Liver (tissue), 7 donors: ENCODE measurements at regions not wholly inside any gene's neighbourhood (a gene's known extent, or its start where the extent isn't known, plus 50 kb on each side); places are given as distances from the start of the nearest gene placed in this dataset.

Source experiments
- DNase-seq: peaks from one replicate; pipeline ENCODE4 v3.0.0-alpha.2; 2017; ENCODE audit warnings: low spot score
- H3K27ac ChIP-seq, 2 donors: one replicate each; pipeline ENCODE4 v1.7.0; 2013; ENCODE audit warnings: inconsistent platforms in 2 of 2, low read length in 2 of 2, control low read depth in 1 of 2, low read depth in 1 of 2, mild to moderate bottlenecking in 1 of 2
- H3K27me3 ChIP-seq, 4 donors: one replicate each; pipeline versions ENCODE4 v1.6.1 to v1.7.0; 2013; ENCODE audit warnings: low read length in 3 of 4, inconsistent platforms in 1 of 4, mild to moderate bottlenecking in 1 of 4, moderate library complexity in 1 of 4; ENCODE audit not compliant: control insufficient read depth in 4 of 4, insufficient read depth in 4 of 4
- H3K36me3 ChIP-seq, 4 donors: one replicate each; pipeline versions ENCODE4 v1.6.1 to v1.7.0; 2013; ENCODE audit warnings: low read length in 3 of 4, mild to moderate bottlenecking in 3 of 4, low read depth in 1 of 4, moderate library complexity in 1 of 4; ENCODE audit not compliant: control insufficient read depth in 4 of 4, insufficient read depth in 3 of 4
- H3K4me1 ChIP-seq, 4 donors: one replicate each; pipeline versions ENCODE4 v1.6.1 to v1.7.0; 2013; ENCODE audit warnings: low read length in 3 of 4, mild to moderate bottlenecking in 3 of 4, moderate library complexity in 1 of 4; ENCODE audit not compliant: control insufficient read depth in 4 of 4, insufficient read depth in 4 of 4
- H3K4me3 ChIP-seq, 3 donors: one replicate each; pipeline versions ENCODE4 v1.6.1 to v1.7.0; 2013; ENCODE audit warnings: low read length in 3 of 3, control low read depth in 1 of 3, low read depth in 1 of 3, mild to moderate bottlenecking in 1 of 3
- H3K9ac ChIP-seq, 2 donors: one replicate each; pipeline ENCODE4 v1.7.0; 2013; ENCODE audit warnings: low read length in 2 of 2, mild to moderate bottlenecking in 2 of 2, moderate library complexity in 2 of 2, control low read depth in 1 of 2, low read depth in 1 of 2
- H3K9me3 ChIP-seq, 4 donors: one replicate each; pipeline versions ENCODE4 v1.6.1 to v1.7.0; 2013; ENCODE audit warnings: low read length in 3 of 4; ENCODE audit not compliant: control insufficient read depth in 4 of 4
- EGR1 ChIP-seq, 2 donors: IDR thresholded peaks; 2 replicates each; pipeline ENCODE4 v1.6.1; 2016 to 2018; ENCODE audit warnings: antibody characterized with exemption in 2 of 2, low read depth in 2 of 2
- FOXA1 ChIP-seq: IDR thresholded peaks from 2 replicates; pipeline ENCODE4 v1.6.1; 2016; ENCODE audit warnings: antibody characterized with exemption
- FOXA2 ChIP-seq: IDR thresholded peaks from 2 replicates; pipeline ENCODE4 v1.6.1; 2016; ENCODE audit warnings: antibody characterized with exemption
- GABPA ChIP-seq, 2 donors: IDR thresholded peaks in 1 of 2; conservative IDR thresholded peaks in 1 of 2; 2 replicates each; pipeline ENCODE4 v1.6.1; 2016; ENCODE audit warnings: antibody characterized with exemption in 2 of 2, mild to moderate bottlenecking in 1 of 2, moderate library complexity in 1 of 2
- HNF4G ChIP-seq: IDR thresholded peaks from 2 replicates; pipeline ENCODE4 v1.6.1; 2016; ENCODE audit warnings: antibody characterized with exemption
- JUND ChIP-seq, 2 donors: IDR thresholded peaks; 2 replicates each; pipeline ENCODE4 v1.6.1; 2016; ENCODE audit warnings: antibody characterized with exemption in 2 of 2
- NR2F2 ChIP-seq: IDR thresholded peaks from 2 replicates; pipeline ENCODE4 v1.6.1; 2016; ENCODE audit warnings: antibody characterized with exemption
- RAD21 ChIP-seq, 2 donors: IDR thresholded peaks; 2 replicates each; pipeline ENCODE4 v1.6.1; 2016; ENCODE audit warnings: antibody characterized with exemption in 2 of 2, mild to moderate bottlenecking in 2 of 2
- SP1 ChIP-seq: IDR thresholded peaks from 2 replicates; pipeline ENCODE4 v1.6.1; 2018; ENCODE audit warnings: antibody characterized with exemption, mild to moderate bottlenecking
- TAF1 ChIP-seq: conservative IDR thresholded peaks from 2 replicates; pipeline ENCODE4 v1.6.1; 2016; ENCODE audit warnings: antibody characterized with exemption, mild to moderate bottlenecking
- YY1 ChIP-seq: IDR thresholded peaks from 2 replicates; pipeline ENCODE4 v1.6.1; 2016; ENCODE audit warnings: antibody characterized with exemption, mild to moderate bottlenecking
- WGBS: extraction: QIAGEN DNeasy Blood & Tissue Kit; methylation state at CpG from one replicate; pipeline ENCODE4 v1.1.7; 2013; 5-methylcytosine and 5-hydroxymethylcytosine counted together
- TF ChIP-seq, protein P1 (sequence below): IDR thresholded peaks from 2 replicates; pipeline ENCODE4 v1.6.1; 2016; ENCODE audit warnings: antibody characterized with exemption
- TF ChIP-seq, protein P2 (sequence below): IDR thresholded peaks from 2 replicates; pipeline ENCODE4 v1.6.1; 2016; ENCODE audit warnings: antibody characterized with exemption
- TF ChIP-seq, protein P3 (sequence below): IDR thresholded peaks from 2 replicates; pipeline ENCODE4 v1.6.1; 2016; ENCODE audit warnings: antibody characterized with exemption
- donor health status: healthy.
- donor health status: healthy.
- donor health status: healthy.
- donor health status: healthy.

DNA sequence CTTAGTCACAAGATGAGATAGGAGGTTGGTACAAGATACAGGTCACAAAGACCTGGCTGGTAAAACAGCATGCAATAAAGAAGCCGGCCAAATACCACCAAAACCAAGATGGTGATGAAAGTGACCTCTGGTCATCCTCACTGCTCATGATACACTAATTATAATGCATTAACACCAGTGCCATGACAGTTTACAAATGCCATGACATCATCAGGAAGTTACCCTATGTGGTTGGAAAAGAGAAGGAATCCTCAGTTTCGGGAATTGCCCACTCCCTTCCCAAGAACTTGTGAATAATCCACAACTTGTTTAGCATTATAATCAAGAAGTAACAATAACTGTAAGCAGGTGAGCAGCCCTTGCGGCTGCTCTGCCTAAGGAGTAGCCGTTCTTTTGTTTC is 408.5 kb upstream of the RAG2 start:
- Histone ChIP-seq H3K9ac (no peak overlapping the region), H3K27me3 (no peaks in the 10 kb centered on the region), H3K9me3 (no peaks in the 10 kb centered on the region), H3K4me3 (no peak overlapping the region), H3K27ac (no peak overlapping the region), H3K4me1 (no peaks in the 10 kb centered on the region), H3K36me3 (no peaks in the 10 kb centered on the region)
- TF ChIP-seq, protein P1, sequence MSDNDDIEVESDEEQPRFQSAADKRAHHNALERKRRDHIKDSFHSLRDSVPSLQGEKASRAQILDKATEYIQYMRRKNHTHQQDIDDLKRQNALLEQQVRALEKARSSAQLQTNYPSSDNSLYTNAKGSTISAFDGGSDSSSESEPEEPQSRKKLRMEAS, result no peak
- TF ChIP-seq, protein P2, sequence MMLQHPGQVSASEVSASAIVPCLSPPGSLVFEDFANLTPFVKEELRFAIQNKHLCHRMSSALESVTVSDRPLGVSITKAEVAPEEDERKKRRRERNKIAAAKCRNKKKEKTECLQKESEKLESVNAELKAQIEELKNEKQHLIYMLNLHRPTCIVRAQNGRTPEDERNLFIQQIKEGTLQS, result no peak
- no peak for DNase-seq
- 74% methylated on average over 4 of the region's 4 CpGs for WGBS

DNA sequence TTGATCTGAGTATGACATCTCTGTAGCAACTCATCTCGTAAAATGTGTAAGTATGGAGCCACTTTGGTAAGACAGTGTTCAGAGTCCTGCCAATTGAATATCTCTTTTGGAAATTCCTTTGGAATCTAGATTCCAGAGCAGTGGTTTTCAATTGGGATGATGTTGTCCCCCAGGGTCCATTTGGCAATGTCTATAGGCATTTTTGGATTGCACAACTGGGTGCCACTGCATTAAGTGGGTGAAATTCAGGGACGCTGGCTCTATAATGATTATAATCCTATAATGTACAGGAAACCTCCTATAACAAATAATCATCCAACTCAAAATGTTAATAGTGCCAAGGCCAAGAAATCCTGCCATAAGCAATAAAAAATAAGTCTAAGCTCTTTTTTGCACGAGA is 404.8 kb upstream of the RAG2 start:
- no peaks in the 10 kb centered on the region for H3K36me3 ChIP-seq
- H3K9me3 ChIP-seq, result no peaks in the 10 kb centered on the region
- WGBS, result 50% methylated on average over 3 of the region's 3 CpGs

DNA sequence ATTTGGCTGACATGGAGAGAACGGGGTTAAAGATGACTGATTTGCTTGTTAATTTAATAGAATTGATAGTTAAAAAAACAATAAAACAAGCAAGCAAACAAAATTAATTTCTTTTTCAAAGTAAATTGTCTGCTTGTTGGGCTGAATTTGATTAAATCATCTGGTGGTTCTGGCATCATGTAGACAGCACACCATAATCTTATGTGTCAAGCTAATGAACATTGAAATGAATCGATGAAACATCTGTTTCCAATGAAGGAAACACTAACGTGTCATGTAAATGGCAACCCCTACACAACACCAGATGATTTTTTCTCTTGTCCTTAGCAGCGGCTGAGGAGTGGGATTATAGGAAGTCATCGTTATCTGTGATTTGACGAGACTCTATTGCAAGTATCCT is 399.6 kb upstream of the RAG2 start:
- H3K4me3 ChIP-seq, result no peak overlapping the region
- no peaks in the 10 kb centered on the region for H3K27me3 ChIP-seq
- no peak overlapping the region for H3K9ac ChIP-seq
- 73% methylated on average over 6 of the region's 6 CpGs for WGBS
- H3K36me3 ChIP-seq, result no peaks in the 10 kb centered on the region
- no peaks in the 10 kb centered on the region for H3K9me3 ChIP-seq
- no peaks in the 10 kb centered on the region for H3K4me1 ChIP-seq
- DNase-seq, result no peak
- TF ChIP-seq, protein P3, sequence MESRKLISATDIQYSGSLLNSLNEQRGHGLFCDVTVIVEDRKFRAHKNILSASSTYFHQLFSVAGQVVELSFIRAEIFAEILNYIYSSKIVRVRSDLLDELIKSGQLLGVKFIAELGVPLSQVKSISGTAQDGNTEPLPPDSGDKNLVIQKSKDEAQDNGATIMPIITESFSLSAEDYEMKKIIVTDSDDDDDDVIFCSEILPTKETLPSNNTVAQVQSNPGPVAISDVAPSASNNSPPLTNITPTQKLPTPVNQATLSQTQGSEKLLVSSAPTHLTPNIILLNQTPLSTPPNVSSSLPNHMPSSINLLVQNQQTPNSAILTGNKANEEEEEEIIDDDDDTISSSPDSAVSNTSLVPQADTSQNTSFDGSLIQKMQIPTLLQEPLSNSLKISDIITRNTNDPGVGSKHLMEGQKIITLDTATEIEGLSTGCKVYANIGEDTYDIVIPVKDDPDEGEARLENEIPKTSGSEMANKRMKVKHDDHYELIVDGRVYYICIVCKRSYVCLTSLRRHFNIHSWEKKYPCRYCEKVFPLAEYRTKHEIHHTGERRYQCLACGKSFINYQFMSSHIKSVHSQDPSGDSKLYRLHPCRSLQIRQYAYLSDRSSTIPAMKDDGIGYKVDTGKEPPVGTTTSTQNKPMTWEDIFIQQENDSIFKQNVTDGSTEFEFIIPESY, result no peak
- no peak for TF ChIP-seq HNF4G
- no peak for TF ChIP-seq SP1
- no peak for TF ChIP-seq GABPA (IDR thresholded peaks at IDR 0.05 in 1 of 2, conservative IDR thresholded peaks at IDR 0.05 in 1 of 2)
- no peak for TF ChIP-seq FOXA1
- TF ChIP-seq RAD21 (IDR thresholded peaks at IDR 0.05), result no peak
- TF ChIP-seq FOXA2, result no peak
- TF ChIP-seq, protein P1, result no peak
- no peak for TF ChIP-seq NR2F2
- TF ChIP-seq TAF1, result no peak
- H3K27ac ChIP-seq, result no peak overlapping the region

More for the DNA sequence above, 404.8 kb upstream of the RAG2 start:
- Histone ChIP-seq H3K9ac (no peak overlapping the region), H3K27ac (no peak overlapping the region), H3K27me3 (no peaks in the 10 kb centered on the region), H3K4me1 (no peaks in the 10 kb centered on the region), H3K4me3 (no peak overlapping the region)
- DNase-seq, result no peak
- TF ChIP-seq NR2F2, result no peak
- no peak for TF ChIP-seq YY1
- TF ChIP-seq SP1, result no peak
- TF ChIP-seq JUND (IDR thresholded peaks at IDR 0.05), result no peak
- TF ChIP-seq RAD21 (IDR thresholded peaks at IDR 0.05), result no peak
- TF ChIP-seq FOXA1, result no peak

DNA sequence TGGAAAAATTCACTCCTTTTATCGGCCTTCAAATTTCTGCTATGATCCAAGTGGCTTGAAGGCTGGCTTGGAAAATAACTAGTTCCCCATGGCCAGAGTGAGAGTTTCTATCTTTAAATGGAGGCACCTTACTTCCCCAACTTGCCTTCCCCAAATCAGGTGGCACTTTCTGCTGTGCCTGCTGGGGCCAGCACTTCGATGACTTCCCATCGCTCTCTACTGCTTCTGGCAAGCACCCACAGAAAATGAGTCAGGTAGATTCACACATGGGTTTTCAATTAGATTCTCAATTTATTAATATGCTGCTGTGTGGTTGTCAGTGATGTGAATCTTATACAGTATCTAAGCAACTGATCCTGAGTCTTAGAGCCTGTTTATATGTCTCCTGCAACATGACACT is 398.8 kb upstream of the RAG2 start:
- H3K4me3 ChIP-seq, result no peak overlapping the region
- H3K4me1 ChIP-seq, result no peaks in the 10 kb centered on the region
- no peak overlapping the region for H3K27ac ChIP-seq
- no peaks in the 10 kb centered on the region for H3K36me3 ChIP-seq
- no peaks in the 10 kb centered on the region for H3K27me3 ChIP-seq
- H3K9ac ChIP-seq, result no peak overlapping the region
- 93% methylated on average over 3 of the region's 3 CpGs for WGBS
- no peak for DNase-seq
- no peaks in the 10 kb centered on the region for H3K9me3 ChIP-seq
- TF ChIP-seq FOXA1 (no peak), FOXA2 (no peak), EGR1 (IDR thresholded peaks at IDR 0.05; ENCODE audit: low read depth in 2 of 2) (no peak)
- TF ChIP-seq, protein P2, result no peak
